KOPT-K1 (cell line): ENCODE measurements at regions not wholly inside any gene's neighbourhood (a gene's known extent, or its start where the extent isn't known, plus 50 kb on each side); places are given as distances from the start of the nearest gene placed in this dataset.

Experiments used
- H3K27ac ChIP-seq: fragments of 200-600 bp; sonication (generic); 2 replicates; pipeline ENCODE4 v1.5.1; 2016; ENCODE audit warnings: antibody characterized with exemption, mild to moderate bottlenecking, low read depth, low read length; ENCODE audit not compliant: poor library complexity, severe bottlenecking
- H3K36me3 ChIP-seq: fragments of 200-600 bp; sonication (generic); 2 replicates; pipeline ENCODE4 v1.5.1; 2017; ENCODE audit warnings: antibody characterized with exemption, mild to moderate bottlenecking, low read length, moderate library complexity; ENCODE audit not compliant: insufficient read depth
- H3K9me3 ChIP-seq: fragments of 200-600 bp; sonication (generic); 2 replicates; pipeline ENCODE4 v1.5.1; 2017; ENCODE audit warnings: antibody characterized with exemption, low read length, mild to moderate bottlenecking; ENCODE audit not compliant: insufficient read depth, poor library complexity, severe bottlenecking

- Histone ChIP-seq H3K27ac (no peak overlapping the region), H3K9me3 (no peaks in the 10 kb centered on the region), H3K36me3 (no peaks in the 10 kb centered on the region)
Observed at GRCh38 chr1:83023212-83023611, 975.7 kb downstream of the TTLL7 start.

DNA sequence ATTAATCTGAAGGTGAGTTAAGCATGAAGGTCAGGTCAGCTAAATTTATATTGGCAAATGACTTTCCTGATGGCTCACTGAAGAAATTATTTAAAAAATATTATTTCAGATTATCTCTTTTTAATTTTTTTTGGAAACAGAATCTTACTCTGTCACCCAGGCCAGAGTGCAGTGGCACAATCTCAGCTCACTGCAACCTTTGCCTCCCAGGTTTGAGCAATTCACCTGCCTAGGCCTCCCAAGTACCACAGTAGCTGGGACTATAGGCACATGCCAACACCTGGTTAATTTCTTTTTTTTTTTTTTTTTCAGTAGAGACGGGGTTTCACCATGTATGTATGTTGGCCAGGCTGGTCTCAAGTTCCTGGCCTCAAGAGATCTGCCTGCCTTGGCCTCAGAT is 976.7 kb downstream of the TTLL7 start:
- Histone ChIP-seq H3K36me3 (no peaks in the 10 kb centered on the region), H3K9me3 (no peaks in the 10 kb centered on the region), H3K27ac (no peak overlapping the region)

- Histone ChIP-seq H3K27ac (no peak overlapping the region), H3K36me3 (no peaks in the 10 kb centered on the region), H3K9me3 (no peaks in the 10 kb centered on the region)
Observed at GRCh38 chr1:83017701-83018100, 981.2 kb downstream of the TTLL7 start.

DNA sequence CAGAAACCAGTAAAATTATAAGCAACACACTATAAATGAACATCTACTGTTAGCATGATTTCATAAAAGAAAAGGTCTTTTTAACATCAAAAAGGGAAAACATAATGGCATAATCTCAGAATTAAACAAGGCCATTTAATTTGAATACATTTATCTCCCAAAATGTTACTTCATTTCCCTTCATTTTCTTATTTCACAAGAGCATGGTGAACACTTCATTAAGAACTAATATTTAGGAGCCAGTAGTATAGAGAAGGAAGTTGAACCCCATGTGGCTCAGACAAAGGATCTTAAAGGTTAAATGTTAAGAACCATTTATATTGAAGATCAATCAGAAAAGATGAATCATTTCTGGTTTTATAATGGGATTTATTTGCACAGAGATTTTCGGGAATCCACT is 981.7 kb downstream of the TTLL7 start:
- no peak overlapping the region for H3K27ac ChIP-seq
- H3K9me3 ChIP-seq = no peaks in the 10 kb centered on the region
- H3K36me3 ChIP-seq = no peaks in the 10 kb centered on the region

DNA sequence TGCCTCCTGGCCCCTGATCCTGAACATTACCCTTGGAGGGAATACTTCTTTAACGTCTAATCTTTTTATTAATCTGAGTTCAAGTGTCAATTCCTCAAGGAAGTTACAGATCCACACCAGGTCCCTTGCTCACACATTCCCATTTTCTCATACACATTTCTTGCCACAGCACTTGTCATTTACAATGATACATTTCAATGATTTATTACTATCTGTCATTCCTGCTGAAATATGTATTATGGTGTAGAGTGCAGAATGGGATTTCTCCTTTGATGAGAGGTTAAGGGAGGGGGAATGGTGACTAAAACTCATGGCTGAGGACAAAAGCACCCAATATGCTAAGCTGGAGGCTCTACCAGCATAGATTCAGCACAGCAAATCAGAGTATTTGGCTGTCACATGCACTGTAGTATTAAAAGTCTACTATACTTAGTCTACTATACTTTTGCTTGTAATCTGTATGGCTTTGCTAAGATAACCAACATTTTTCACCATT is 982.5 kb downstream of the TTLL7 start:
- H3K27ac ChIP-seq = no peak overlapping the region
- H3K9me3 ChIP-seq = no peaks in the 10 kb centered on the region
- no peaks in the 10 kb centered on the region for H3K36me3 ChIP-seq

- H3K9me3 ChIP-seq = no peaks in the 10 kb centered on the region
- no peak overlapping the region for H3K27ac ChIP-seq
- no peaks in the 10 kb centered on the region for H3K36me3 ChIP-seq
Observed at GRCh38 chr1:83015163-83015562, 983.8 kb downstream of the TTLL7 start.

GRCh38 chr1:83012950-83013349 is 986.0 kb downstream of the TTLL7 start:
- Histone ChIP-seq H3K27ac (no peak overlapping the region), H3K9me3 (no peaks in the 10 kb centered on the region), H3K36me3 (no peaks in the 10 kb centered on the region)

GRCh38 chr1:83011265-83011664 is 987.7 kb downstream of the TTLL7 start:
- no peaks in the 10 kb centered on the region for H3K9me3 ChIP-seq
- H3K27ac ChIP-seq = no peak overlapping the region
- no peaks in the 10 kb centered on the region for H3K36me3 ChIP-seq

DNA sequence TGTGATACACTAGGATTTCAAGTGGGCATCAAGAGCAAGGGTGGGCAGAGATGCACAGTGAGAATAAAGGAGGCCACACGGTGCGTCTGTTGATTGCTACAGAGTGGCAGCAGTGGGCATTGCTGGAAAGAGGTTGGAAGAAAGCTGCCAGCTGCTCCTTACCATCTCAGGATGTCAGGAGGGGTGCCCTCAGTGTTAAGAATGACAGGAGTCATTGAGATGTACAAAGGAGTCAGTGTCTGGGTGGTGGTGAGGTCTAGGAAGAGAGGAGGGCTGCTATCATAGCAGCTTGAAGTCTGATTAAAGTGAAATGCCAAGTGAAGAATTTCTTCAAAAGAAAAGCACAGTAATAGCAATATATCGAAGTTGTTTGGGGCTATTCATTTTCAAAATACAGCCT is 992.7 kb downstream of the TTLL7 start:
- no peaks in the 10 kb centered on the region for H3K36me3 ChIP-seq
- H3K9me3 ChIP-seq = no peaks in the 10 kb centered on the region
- no peak overlapping the region for H3K27ac ChIP-seq

GRCh38 chr1:83000286-83000685 is 998.6 kb downstream of the TTLL7 start:
- Histone ChIP-seq H3K27ac (no peak overlapping the region), H3K36me3 (no peaks in the 10 kb centered on the region), H3K9me3 (no peaks in the 10 kb centered on the region)

GRCh38 chr1:82995951-82996350 is 1003.0 kb downstream of the TTLL7 start:
- Histone ChIP-seq H3K27ac (no peak overlapping the region), H3K9me3 (no peaks in the 10 kb centered on the region), H3K36me3 (no peaks in the 10 kb centered on the region)

DNA sequence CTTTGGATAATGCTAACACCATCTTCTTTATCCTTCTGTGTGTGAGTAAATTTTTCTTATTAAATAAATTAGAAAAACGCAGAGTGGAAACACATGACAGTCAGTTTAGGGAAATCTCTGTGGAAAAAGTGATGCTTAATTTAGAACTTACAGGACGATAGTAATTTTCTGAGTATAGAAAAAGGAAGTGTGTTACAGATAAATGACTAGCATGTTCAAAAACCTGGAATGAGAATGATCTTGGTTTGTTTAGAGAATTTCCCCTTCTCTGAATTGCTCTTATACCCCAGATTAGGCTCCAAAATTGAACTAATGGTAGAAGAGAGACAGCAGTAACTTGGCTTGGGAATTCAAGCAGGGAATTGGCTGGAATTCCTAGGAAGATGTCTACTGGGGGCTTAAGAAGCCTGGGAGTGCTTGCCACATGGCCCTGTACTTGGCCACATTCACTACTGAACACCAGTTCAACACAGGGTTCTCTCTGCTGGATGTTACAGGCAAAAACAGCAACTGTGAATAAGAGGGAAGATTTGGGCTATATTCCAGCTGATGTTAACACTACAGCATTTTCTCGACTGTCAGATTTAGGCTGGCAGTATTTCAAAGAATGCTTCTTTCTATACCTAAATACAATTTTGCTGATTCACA is 1004.2 kb downstream of the TTLL7 start:
- Histone ChIP-seq H3K36me3 (no peaks in the 10 kb centered on the region), H3K9me3 (no peaks in the 10 kb centered on the region), H3K27ac (no peak overlapping the region)

GRCh38 chr1:82991569-82991968 is 1007.4 kb downstream of the TTLL7 start:
- H3K9me3 ChIP-seq = no peaks in the 10 kb centered on the region
- H3K36me3 ChIP-seq = no peaks in the 10 kb centered on the region
- no peak overlapping the region for H3K27ac ChIP-seq

DNA sequence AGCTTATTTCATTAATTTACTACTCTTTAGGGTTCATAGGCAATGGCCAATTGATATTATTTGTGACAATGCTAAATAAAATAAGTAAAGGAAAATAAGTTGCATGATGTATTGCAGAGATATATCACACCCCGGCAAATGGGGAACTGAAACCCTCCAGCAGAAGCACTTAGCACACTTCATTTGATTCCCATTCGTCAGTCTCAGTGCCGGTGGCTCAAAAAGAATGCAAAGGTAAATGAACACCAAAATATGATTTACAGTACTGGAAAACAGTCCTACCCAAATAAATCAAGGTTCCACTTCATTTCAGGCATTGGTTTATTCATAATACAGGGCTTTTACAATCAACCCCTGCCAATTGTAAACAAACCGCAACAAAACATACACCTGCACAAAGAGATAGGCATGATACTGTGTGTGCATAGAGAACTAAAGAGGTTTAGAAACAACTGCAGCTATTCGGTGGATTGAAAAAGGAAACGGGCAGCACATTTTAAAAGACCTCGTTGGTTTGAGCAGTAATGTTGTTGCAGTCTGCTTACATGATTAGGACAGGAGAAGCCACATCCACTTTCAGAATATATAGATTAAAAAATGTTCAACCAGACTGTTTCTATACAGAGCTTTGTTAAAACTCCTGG is 1019.2 kb downstream of the TTLL7 start:
- Histone ChIP-seq H3K9me3 (no peaks in the 10 kb centered on the region), H3K36me3 (no peaks in the 10 kb centered on the region), H3K27ac (no peak overlapping the region)

DNA sequence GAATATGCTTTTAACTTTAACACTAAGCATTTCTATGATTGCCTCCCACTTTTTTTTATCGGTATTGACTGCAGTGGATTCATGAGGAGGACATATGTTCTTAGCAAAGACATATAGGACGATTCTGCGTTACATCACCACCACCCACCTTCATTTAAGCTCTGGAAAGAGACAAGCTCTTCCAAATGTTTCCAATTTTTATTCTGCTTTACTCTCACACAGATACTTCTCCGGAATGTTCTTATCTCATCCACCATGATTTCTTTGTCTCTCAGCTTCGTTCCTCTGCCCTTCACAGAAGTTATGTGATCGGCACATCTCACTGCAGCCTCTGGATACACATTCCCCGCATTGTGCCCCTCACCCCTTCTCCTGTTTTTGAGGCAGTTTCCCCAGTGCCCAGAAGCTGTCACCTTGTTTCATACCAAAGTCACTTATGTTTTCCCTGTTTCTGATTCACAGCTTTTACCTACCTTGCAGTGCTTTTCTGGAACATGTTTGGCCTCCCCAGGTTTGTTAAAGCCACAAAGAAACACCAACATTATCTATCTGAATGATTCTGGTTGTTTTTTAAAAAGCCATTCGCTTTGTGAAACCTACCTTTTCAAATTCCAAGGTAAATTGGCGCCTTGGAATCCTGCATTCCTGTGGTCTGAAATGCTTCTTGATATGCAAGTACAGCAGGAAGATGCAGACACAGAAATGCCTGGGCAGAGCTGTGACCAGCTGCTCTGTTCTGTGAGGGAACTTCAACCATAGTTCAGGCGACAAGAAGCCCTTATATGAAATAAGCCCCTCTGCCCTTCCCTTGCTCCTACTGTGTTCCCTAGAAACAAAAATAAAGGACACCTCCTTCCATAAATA is 1020.2 kb downstream of the TTLL7 start:
- H3K36me3 ChIP-seq = no peaks in the 10 kb centered on the region
- H3K9me3 ChIP-seq = no peaks in the 10 kb centered on the region
- H3K27ac ChIP-seq = no peak overlapping the region
